Adrenal gland (tissue), 5 donors: ENCODE measurements at regions not wholly inside any gene's neighbourhood (a gene's known extent, or its start where the extent isn't known, plus 50 kb on each side); places are given as distances from the start of the nearest gene placed in this dataset.

ENCODE experiments used
- POLR2A ChIP-seq, 2 donors: fragments of 450-650 bp; IDR thresholded peaks; one replicate each; pipeline ENCODE4 v1.6.1; 2017; ENCODE audit warnings: antibody characterized with exemption in 2 of 2, mild to moderate bottlenecking in 2 of 2, moderate library complexity in 1 of 2
- TF ChIP-seq, protein P1 (sequence below), 6 experiments: fragments of 450-650 bp in 4 of 6; fragments of 200-600 bp in 2 of 6; sonication (generic) in 1 of 6; IDR thresholded peaks; 1 replicate in 5 of 6; 2 replicates in 1 of 6; pipeline versions ENCODE4 v1.5.1 to v1.8.0; 2016 to 2021; ENCODE audit warnings: antibody characterized with exemption in 6 of 6, mild to moderate bottlenecking in 2 of 6, moderate library complexity in 1 of 6
- donor health status: DM: no; HTN: no; CAD: no.

DNA sequence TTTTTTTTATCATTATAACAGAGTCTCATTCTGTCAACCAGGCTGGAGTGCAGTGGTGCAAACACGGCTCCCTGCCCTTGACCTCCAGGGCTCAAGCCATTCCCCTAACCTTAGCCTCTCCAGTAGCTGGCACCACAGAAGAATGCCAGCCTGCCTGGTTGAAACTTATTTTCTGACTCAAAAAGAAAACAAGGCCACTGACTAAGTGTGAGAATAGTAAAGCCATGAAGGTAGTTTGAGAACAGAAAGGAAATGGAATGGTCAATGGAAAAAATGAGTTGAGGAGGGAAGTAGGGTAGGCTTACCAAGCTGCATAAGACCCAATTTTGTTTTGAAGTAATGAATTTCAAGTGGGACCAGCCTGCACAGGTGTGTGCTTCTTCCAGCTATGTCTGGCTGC, 82.8 kb upstream of the RORB start:
- TF ChIP-seq POLR2A (IDR thresholded peaks at IDR 0.05) = no peak
- TF ChIP-seq, protein P1, sequence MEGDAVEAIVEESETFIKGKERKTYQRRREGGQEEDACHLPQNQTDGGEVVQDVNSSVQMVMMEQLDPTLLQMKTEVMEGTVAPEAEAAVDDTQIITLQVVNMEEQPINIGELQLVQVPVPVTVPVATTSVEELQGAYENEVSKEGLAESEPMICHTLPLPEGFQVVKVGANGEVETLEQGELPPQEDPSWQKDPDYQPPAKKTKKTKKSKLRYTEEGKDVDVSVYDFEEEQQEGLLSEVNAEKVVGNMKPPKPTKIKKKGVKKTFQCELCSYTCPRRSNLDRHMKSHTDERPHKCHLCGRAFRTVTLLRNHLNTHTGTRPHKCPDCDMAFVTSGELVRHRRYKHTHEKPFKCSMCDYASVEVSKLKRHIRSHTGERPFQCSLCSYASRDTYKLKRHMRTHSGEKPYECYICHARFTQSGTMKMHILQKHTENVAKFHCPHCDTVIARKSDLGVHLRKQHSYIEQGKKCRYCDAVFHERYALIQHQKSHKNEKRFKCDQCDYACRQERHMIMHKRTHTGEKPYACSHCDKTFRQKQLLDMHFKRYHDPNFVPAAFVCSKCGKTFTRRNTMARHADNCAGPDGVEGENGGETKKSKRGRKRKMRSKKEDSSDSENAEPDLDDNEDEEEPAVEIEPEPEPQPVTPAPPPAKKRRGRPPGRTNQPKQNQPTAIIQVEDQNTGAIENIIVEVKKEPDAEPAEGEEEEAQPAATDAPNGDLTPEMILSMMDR (IDR thresholded peaks at IDR 0.05) = no peak
